Retinal pigment epithelial cell (primary cell): ENCODE measurements at regions not wholly inside any gene's neighbourhood (a gene's known extent, or its start where the extent isn't known, plus 50 kb on each side); places are given as distances from the start of the nearest gene placed in this dataset.

Experiments used
- DNase-seq: peaks from one replicate; pipeline ENCODE4 v3.0.0-alpha.2; 2010; ENCODE audit warnings: low read depth
- H3K4me3 ChIP-seq: 2 replicates; pipeline ENCODE4 v1.5.1; 2011; ENCODE audit warnings: mild to moderate bottlenecking, low read length, control low read depth, moderate library complexity
- TF ChIP-seq, protein P1 (sequence below): conservative IDR thresholded peaks from 2 replicates; pipeline ENCODE4 v1.5.1; 2011; ENCODE audit warnings: low read depth, low read length, control low read depth, inconsistent platforms

DNA sequence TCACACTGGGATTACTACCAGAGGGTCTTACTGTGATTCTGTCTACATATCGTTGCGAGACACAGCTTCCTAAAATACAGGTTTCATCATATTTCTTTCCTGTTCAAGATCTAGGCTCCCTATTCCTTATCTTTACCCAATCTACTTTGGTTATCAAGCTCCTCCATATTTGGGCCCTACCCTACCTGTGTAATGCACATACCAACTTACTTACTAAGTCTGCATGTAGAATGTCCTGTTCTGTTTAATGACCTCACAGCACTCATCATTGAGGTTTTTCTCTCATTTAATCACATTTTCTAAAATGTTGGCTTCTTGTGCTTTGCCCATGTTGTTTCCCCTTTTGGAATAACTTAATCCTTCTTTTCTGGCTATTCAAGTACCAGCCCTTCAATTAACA lies 551.1 kb downstream of the ZEB2 start:
- H3K4me3 ChIP-seq = no peak overlapping the region
- DNase-seq = no peak
- TF ChIP-seq, protein P1, sequence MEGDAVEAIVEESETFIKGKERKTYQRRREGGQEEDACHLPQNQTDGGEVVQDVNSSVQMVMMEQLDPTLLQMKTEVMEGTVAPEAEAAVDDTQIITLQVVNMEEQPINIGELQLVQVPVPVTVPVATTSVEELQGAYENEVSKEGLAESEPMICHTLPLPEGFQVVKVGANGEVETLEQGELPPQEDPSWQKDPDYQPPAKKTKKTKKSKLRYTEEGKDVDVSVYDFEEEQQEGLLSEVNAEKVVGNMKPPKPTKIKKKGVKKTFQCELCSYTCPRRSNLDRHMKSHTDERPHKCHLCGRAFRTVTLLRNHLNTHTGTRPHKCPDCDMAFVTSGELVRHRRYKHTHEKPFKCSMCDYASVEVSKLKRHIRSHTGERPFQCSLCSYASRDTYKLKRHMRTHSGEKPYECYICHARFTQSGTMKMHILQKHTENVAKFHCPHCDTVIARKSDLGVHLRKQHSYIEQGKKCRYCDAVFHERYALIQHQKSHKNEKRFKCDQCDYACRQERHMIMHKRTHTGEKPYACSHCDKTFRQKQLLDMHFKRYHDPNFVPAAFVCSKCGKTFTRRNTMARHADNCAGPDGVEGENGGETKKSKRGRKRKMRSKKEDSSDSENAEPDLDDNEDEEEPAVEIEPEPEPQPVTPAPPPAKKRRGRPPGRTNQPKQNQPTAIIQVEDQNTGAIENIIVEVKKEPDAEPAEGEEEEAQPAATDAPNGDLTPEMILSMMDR = no peak

GRCh38 chr2:143968360-143968759 lies 551.6 kb downstream of the ZEB2 start:
- TF ChIP-seq, protein P1 = no peak
- no peak for DNase-seq
- H3K4me3 ChIP-seq = no peak overlapping the region

- no peak for DNase-seq
- TF ChIP-seq, protein P1 = no peak
These were observed 554.3 kb downstream of the ZEB2 start for GRCh38 chr2:143965493-143966164.

DNA sequence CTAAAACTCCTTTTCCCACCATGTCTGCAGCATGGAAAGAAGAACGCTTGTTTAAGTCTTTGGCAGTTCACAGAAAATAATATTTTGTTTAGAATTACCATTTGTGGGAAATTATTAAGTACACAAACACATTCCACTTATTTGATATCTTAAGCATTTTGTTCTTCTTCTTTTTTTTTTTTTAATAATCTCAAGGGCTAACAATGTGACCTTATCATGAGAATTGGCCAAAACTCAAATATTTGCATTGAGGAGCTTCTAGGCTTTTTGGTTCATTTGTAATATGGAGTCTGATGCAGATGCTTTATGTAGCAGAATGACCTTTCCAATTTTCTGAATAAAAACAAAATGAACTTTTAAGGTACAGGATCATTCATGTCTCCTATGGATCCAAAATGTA lies 555.0 kb downstream of the ZEB2 start:
- TF ChIP-seq, protein P1 = no peak
- DNase-seq = no peak
- H3K4me3 ChIP-seq = no peak overlapping the region

More at GRCh38 chr2:143965493-143966164, 554.3 kb downstream of the ZEB2 start:
- H3K4me3 ChIP-seq = no peak overlapping the region

- no peak for DNase-seq
- TF ChIP-seq, protein P1 = no peak
- no peak overlapping the region for H3K4me3 ChIP-seq
These were observed 559.7 kb downstream of the ZEB2 start for GRCh38 chr2:143960177-143960576.

- DNase-seq = no peak
- TF ChIP-seq, protein P1 = no peak
- no peak overlapping the region for H3K4me3 ChIP-seq
These were observed 562.6 kb downstream of the ZEB2 start for GRCh38 chr2:143957321-143957720.

- TF ChIP-seq, protein P1 = no peak
- peak; percentile 59 for DNase-seq
- no peak overlapping the region for H3K4me3 ChIP-seq
These were observed 564.4 kb downstream of the ZEB2 start for GRCh38 chr2:143955401-143956065.
